Lower leg skin (tissue), 4 donors: ENCODE measurements at regions not wholly inside any gene's neighbourhood (a gene's known extent, or its start where the extent isn't known, plus 50 kb on each side); places are given as distances from the start of the nearest gene placed in this dataset.

Source experiments
- DNase-seq, 2 donors: peaks; one replicate each; pipeline ENCODE4 v3.0.0-alpha.2; 2019; ENCODE audit warnings: low spot score in 2 of 2
- H3K4me3 ChIP-seq: fragments of 200-600 bp; sonication (generic); 2 replicates; pipeline ENCODE4 v1.5.1; 2017; ENCODE audit warnings: mild to moderate bottlenecking, low read depth; ENCODE audit not compliant: poor library complexity, severe bottlenecking
- CTCF ChIP-seq, 3 donors: fragments of 450-650 bp; IDR thresholded peaks; one replicate each; pipeline ENCODE4 v1.5.1; 2016; ENCODE audit warnings: antibody characterized with exemption in 3 of 3, mild to moderate bottlenecking in 3 of 3, moderate library complexity in 2 of 3
- POLR2A ChIP-seq, 2 donors: fragments of 450-650 bp; IDR thresholded peaks; one replicate each; pipeline ENCODE4 v1.6.1; 2016 to 2017; ENCODE audit warnings: antibody characterized with exemption in 2 of 2, mild to moderate bottlenecking in 1 of 2, moderate library complexity in 1 of 2
- WGBS, 2 donors: methylation state at CpG; one replicate each; pipeline ENCODE4 v1.1.5; 2018; 5-methylcytosine and 5-hydroxymethylcytosine counted together
- intact Hi-C: fragments of 100-400 bp; cut with DNase I; formaldehyde crosslinking; loops from one replicate; pipeline ENCODE4 v1.15.0; 2023; ENCODE audit warnings: low total_unique reads

- H3K4me3 ChIP-seq, result no peak overlapping the region
- TF ChIP-seq CTCF (IDR thresholded peaks at IDR 0.05) (no peak), POLR2A (IDR thresholded peaks at IDR 0.05) (no peak)
- 69 to 79% methylated on average over 1 of the region's 1 CpG for WGBS, 2 donors
- DNase-seq, result no peak
- intact Hi-C loops, result no loop called here
These were observed 402.7 kb downstream of the IRS2 start for GRCh38 chr13:109383683-109384082.

DNA sequence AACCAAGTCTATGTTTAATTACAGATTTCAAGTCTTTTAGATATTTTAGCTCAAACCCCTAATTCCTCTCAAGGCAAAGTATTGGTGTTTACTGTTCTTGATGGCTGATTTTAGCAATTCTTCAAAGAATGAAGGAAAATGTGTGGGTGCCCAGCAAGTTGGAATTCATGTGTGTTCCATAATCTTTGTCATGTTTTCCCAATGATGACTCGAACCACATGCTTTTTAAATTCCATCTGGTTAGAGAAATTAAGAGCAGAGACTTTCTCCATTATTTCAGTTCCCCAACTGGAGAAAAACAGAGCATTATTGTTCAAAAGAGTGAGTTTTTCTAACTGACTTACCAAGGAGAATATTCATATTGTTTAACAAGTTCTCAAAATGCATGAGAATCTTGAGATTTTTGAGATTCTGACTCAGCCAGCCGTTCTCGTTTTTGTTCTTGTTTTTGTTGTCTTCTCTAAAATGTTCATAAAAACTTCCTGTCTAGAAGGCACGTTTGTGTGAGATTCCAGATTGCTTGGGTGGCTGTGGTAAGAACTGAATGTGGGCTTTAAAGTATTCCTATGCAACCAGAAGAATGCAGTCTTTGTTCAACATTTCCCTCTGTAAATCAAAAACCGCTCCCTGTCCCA lies 404.7 kb downstream of the IRS2 start:
- TF ChIP-seq POLR2A (IDR thresholded peaks at IDR 0.05) (no peak), CTCF (IDR thresholded peaks at IDR 0.05) (no peak)
- no peak overlapping the region for H3K4me3 ChIP-seq
- intact Hi-C loops, result no loop called here
- WGBS, 2 donors, result 35 to 41% methylated on average over 5 of the region's 5 CpGs
- no peak for DNase-seq

DNA sequence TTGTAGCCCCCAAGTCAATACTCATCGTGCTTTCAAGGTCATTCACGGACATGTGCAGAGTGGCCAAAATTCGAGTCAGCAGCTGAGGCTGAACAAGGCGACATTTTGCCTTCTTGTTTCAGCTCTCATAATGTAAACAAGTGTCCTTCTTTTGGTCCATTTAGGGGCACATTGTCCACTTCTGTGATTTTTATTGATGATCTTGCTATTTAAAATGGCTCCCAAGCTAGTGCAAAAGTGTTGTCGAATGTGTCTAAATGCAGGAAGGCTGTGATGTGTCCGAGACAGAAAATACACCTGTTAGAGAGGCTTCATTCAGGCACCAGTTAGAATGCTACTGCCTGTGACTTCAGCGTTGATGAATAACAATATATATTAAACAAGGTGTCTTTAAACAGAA lies 405.9 kb downstream of the IRS2 start:
- no peak for TF ChIP-seq POLR2A (IDR thresholded peaks at IDR 0.05)
- TF ChIP-seq CTCF (IDR thresholded peaks at IDR 0.05), result no peak
- 92 to 93% methylated on average over 7 of the region's 7 CpGs for WGBS, 2 donors
- intact Hi-C loops, result no loop called here
- H3K4me3 ChIP-seq, result no peak overlapping the region
- DNase-seq, result no peak

DNA sequence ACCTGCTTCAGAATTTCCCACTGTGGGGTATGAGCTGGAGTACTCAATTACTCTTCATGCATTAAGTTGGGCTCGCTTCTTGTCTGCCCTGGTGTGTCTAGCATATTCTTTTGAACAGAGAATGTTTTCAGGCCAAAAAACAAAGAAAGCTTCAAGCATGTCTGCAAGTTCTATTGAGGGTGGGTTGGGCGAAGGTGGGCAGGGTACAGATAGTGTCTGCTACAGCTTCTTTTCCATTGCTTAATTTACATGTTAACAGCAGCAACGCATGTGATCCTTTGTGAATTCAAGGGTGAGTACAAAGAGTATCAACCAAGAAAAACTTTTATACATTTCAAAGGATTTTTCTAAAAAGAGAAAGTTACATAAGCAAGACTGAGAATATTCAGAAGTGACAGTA lies 406.5 kb downstream of the IRS2 start:
- 61 to 73% methylated on average over 3 of the region's 3 CpGs for WGBS, 2 donors
- no peak overlapping the region for H3K4me3 ChIP-seq
- DNase-seq, result no peak
- intact Hi-C loops, result no loop called here
- TF ChIP-seq CTCF (IDR thresholded peaks at IDR 0.05), result no peak
- TF ChIP-seq POLR2A (IDR thresholded peaks at IDR 0.05), result no peak

- DNase-seq, result no peak
- WGBS, 2 donors, result 73 to 77% methylated on average over 9 of the region's 9 CpGs
- intact Hi-C loops, result no loop called here
- TF ChIP-seq POLR2A (IDR thresholded peaks at IDR 0.05) (no peak), CTCF (IDR thresholded peaks at IDR 0.05) (no peak)
- H3K4me3 ChIP-seq, result no peak overlapping the region
These were observed 409.4 kb downstream of the IRS2 start for GRCh38 chr13:109376936-109377335.

DNA sequence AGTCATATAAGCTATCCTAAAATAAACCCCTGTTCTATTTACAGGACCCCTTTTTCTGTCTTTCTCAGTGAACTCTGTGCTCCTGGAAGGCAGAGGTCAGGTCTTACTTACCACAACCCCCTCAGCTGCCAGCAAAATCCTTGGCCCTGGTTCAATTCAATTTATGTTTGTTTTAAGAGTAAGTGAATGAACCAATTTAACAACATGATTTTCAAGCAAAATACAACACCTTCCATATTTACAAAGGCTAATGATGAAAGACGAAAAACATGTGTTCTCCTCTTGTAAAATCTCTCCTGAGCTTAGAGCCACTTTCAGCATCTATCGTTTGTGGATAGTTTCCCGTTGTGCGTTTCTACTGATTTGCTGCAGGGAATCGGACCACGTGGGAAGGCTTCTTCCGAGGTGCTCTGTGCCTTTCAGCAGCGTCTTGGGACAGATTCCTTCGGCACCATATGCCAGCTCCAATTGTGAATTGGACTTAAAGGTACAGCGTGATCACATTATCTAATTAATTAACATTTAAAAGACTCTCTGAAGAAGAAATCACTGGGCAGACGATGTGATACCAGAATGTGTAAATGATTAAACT lies 411.7 kb downstream of the IRS2 start:
- DNase-seq, result no peak
- 65 to 76% methylated on average over 11 of the region's 11 CpGs for WGBS, 2 donors
- no peak overlapping the region for H3K4me3 ChIP-seq
- TF ChIP-seq CTCF (IDR thresholded peaks at IDR 0.05) (no peak), POLR2A (IDR thresholded peaks at IDR 0.05) (no peak)
- intact Hi-C loops, result no loop called here
